ENCODE measurements at regions not wholly inside any gene's neighbourhood (a gene's known extent, or its start where the extent isn't known, plus 50 kb on each side); places are given as distances from the start of the nearest gene placed in this dataset.
"Not testable (repeated sequence)": the region's sequence is repeated elsewhere in the genome, so short reads cannot be mapped to it uniquely, and the experiment has no call there.

GRCh38 chr10:29733323-29733722, 98.6 kb upstream of the SVIL start:
- no peak overlapping the region for H3K4me3 ChIP-seq (ENCODE audit: low read length)

GRCh38 chr10:29732918-29733317, 98.1 kb upstream of the SVIL start:
- no peak for TF ChIP-seq ZNF274 (IDR thresholded peaks at IDR 0.05; ENCODE audit: low read depth, low read length)
- no peak overlapping the region for H3K4me3 ChIP-seq (ENCODE audit: low read length)

More at GRCh38 chr10:29733323-29733722, 98.6 kb upstream of the SVIL start:
- no peak for TF ChIP-seq ZNF274 (IDR thresholded peaks at IDR 0.05; ENCODE audit: low read depth, low read length)

DNA sequence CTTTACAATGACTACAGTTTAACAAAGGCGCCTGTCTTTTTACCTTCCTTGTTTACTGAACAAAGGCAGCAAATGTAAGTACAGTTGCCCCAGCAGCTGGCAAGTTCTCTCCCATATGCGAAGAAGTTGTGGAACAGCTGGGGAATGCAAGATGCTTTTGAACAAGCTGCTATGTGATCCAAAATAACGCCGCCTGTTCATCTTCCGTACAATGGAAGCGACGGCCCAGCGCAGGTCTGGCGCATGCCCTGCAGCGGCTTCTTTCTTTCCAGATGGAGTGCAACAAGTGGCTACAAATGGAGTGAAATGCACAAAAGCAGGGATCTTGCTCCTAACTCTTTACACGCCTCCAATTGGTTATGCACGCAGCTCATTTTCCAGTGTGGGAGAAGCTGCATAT, 97.0 kb upstream of the SVIL start:
- H3K4me3 ChIP-seq (ENCODE audit: low read length): no peak overlapping the region

DNA sequence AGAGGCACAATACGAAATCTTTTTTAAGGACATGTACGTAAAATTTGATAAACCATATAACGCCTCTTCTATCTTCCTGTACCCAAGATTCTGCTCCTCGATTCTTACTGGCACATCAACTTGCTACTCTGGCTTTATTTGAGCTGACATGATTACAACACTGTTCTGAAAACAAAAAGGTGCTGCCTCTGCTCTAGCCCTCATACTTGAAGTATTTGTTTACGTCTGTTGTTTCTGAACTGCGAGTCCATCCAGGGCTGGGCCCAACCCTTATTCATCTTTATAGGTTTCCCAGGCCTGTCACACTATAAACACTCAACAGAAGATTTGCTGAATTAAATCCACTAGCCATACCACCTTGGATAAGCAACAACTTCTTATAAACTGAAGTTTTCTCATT, 96.2 kb upstream of the SVIL start:
- TF ChIP-seq ZNF274 (IDR thresholded peaks at IDR 0.05; ENCODE audit: low read depth, low read length): no peak
- no peak overlapping the region for H3K4me3 ChIP-seq (ENCODE audit: low read length)

More for the DNA sequence above, 97.0 kb upstream of the SVIL start:
- TF ChIP-seq ZNF274 (IDR thresholded peaks at IDR 0.05; ENCODE audit: low read depth, low read length): no peak

DNA sequence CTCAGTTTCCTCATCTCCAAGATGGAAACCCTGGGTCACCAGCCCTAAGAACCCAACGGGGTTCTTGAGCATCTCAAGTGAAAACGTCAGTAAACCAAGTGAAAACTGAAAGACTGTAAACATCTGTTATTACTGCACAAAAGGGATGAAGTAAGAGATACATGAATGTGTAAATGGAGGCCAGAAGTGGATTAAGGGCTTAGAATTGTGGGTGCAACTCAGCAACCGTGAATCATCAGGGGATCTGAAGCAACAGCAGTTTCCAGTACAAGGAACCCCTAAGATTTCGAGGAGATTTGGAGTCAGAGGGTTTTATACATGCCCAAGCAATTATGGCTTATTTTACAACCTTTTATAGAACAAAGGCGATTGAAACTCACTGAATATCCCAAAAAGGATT, 95.7 kb upstream of the SVIL start:
- no peak for TF ChIP-seq ZNF274 (IDR thresholded peaks at IDR 0.05; ENCODE audit: low read depth, low read length)
- H3K4me3 ChIP-seq (ENCODE audit: low read length): no peak overlapping the region

- TF ChIP-seq ZNF274 (IDR thresholded peaks at IDR 0.05; ENCODE audit: low read depth, low read length): no peak
- H3K4me3 ChIP-seq (ENCODE audit: low read length): no peak overlapping the region
Measured at GRCh38 chr10:29728541-29729049, 93.8 kb upstream of the SVIL start.

DNA sequence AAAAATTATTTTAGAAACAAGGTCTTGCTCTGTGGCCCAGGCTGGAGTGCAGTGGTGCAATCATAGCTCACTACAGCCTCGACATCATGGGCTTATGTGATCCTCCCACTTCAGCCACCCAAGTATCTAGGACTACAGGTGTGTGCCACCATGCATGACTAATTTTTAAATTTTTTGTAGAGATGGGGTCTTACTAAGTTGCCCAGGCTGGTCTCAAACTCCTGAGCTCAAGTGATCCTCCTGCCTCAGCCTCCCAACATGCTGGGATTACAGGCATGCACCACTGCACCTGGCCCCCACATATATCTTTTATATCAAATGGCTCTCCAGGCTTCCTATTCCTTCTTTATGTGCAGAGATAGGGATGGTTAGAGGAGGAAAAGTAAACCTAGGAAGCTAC, 91.2 kb upstream of the SVIL start:
- not testable (repeated sequence) for H3K4me3 ChIP-seq (ENCODE audit: low read length)

DNA sequence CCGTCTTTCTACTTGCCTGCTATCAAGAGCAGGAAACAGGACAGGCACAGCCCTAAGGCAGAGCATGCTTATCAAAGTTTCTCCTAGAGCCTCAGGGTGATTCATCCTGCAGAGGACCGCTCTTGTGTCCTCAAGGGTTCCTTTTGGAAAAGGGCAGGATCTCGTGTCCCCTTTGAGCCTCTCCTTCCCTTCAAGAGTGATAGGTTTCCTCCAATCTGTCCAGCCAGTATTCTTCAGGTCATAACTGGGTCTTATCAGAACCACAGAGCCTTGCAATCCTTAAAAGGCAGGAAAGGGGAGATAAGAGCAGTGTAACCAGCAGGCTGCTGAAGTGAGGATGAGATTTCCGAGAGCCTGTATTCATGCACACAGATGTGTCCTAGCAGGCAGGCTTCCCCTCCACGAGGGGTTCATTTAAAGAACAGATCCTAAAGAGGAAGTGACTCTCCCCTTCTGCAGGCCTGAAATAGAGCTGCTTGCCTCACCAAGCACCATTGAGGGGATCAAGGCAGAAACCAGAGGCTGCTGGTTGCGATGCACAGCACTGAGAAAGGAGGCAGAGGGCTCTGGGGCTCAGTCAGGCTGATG, 90.5 kb upstream of the SVIL start:
- no peak overlapping the region for H3K4me3 ChIP-seq (ENCODE audit: low read length)

GRCh38 chr10:29723726-29724125, 89.0 kb upstream of the SVIL start:
- H3K4me3 ChIP-seq (ENCODE audit: low read length): no peak overlapping the region
- no peak for TF ChIP-seq ZNF274 (IDR thresholded peaks at IDR 0.05; ENCODE audit: low read depth, low read length)

More for the DNA sequence above, 90.5 kb upstream of the SVIL start:
- no peak for TF ChIP-seq ZNF274 (IDR thresholded peaks at IDR 0.05; ENCODE audit: low read depth, low read length)

- TF ChIP-seq ZNF274 (IDR thresholded peaks at IDR 0.05; ENCODE audit: low read depth, low read length): no peak
- no peak overlapping the region for H3K4me3 ChIP-seq (ENCODE audit: low read length)
Measured at GRCh38 chr10:29722777-29723176, 88.0 kb upstream of the SVIL start.

GRCh38 chr10:29720149-29720548, 85.4 kb upstream of the SVIL start:
- TF ChIP-seq ZNF274 (IDR thresholded peaks at IDR 0.05; ENCODE audit: low read depth, low read length): no peak
- no peak overlapping the region for H3K4me3 ChIP-seq (ENCODE audit: low read length)

DNA sequence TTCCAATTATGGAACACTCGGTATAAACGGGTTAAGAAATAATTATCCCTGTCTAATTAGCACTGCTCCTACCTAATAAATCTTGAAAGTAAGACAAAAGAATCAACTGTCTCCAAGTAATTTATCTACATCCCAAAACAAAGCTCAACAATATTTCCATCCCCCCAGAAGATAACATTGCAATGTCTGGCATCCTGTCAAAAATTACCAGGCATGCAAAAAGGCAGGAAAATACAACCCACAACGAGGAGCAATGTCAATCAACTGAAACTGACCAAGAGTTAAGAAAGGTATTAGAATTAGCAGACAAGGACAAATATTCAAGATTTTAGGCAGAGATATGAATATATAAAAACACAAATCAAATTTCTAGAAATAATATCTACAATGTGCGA, 84.5 kb upstream of the SVIL start:
- TF ChIP-seq ZNF274 (IDR thresholded peaks at IDR 0.05; ENCODE audit: low read depth, low read length): no peak
- H3K4me3 ChIP-seq (ENCODE audit: low read length): no peak overlapping the region

DNA sequence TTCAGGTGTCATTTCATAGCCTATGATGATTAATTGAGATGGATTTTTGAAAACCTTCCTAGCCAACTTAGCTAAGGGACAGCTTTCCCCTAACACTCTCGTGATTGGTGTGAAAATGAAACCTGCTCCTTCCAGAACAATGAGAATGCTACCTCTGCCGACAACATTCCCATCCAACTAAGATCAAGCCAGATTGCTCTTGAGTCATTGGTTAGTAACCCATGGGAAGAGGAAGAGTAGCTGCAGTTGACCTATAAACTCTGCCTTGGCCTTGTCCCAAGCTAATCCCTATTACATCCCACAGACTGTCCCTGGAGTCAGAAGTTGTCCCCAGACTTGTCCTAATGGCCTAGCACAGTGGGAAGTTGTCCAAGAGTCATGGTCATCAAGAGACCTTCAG, 80.5 kb upstream of the SVIL start:
- no peak overlapping the region for H3K4me3 ChIP-seq (ENCODE audit: low read length)
- no peak for TF ChIP-seq ZNF274 (IDR thresholded peaks at IDR 0.05; ENCODE audit: low read depth, low read length)

- H3K4me3 ChIP-seq (ENCODE audit: low read length): no peak overlapping the region
- no peak for TF ChIP-seq ZNF274 (IDR thresholded peaks at IDR 0.05; ENCODE audit: low read depth, low read length)
Measured at GRCh38 chr10:29714096-29714874, 79.5 kb upstream of the SVIL start.

DNA sequence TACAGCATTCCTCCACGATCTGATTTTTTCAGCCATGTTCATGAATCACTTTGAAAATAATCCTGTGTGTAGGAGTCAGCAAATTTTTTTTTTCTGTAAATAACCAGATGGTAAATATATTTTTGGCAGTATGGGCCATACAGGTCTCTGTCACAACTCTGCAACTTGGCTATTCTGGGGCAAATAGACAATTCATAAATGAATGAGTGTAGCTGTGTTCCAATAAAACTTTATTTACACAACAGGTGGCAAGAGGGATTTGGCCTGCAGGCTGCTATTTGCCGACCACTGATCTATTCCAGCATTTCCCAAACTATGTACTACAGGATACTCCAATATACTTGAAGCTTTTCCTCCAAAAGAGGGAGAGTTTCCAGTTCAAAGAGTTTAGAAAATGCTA, 78.7 kb upstream of the SVIL start:
- TF ChIP-seq ZNF274 (IDR thresholded peaks at IDR 0.05; ENCODE audit: low read depth, low read length): no peak
- no peak overlapping the region for H3K4me3 ChIP-seq (ENCODE audit: low read length)

Measured in GM08714 (cell line).